Heart right ventricle (tissue), 16 donors: ENCODE measurements at regions not wholly inside any gene's neighbourhood (a gene's known extent, or its start where the extent isn't known, plus 50 kb on each side); places are given as distances from the start of the nearest gene placed in this dataset.

Source experiments
- ATAC-seq, 8 donors: fragments of 200-7000 bp; cut with Tn5 transposase; one replicate each; pipeline ENCODE4 v1.9.1; 2020; ENCODE audit warnings: mild to moderate bottlenecking in 8 of 8, moderate library complexity in 8 of 8, moderate number of reproducible peaks in 1 of 8
- DNase-seq, 2 donors: peaks; one replicate each; pipeline ENCODE4 v3.0.0-alpha.2; 2020
- H3K27ac ChIP-seq, 10 donors: fragments of 200-600 bp; sonication (generic) in 2 of 10; one replicate each; pipeline versions ENCODE4 v1.5.0 to v1.8.0; 2020 to 2022; ENCODE audit warnings: mild to moderate bottlenecking in 3 of 10
- H3K27me3 ChIP-seq, 7 donors: fragments of 200-600 bp; one replicate each; pipeline ENCODE4 v1.8.0; 2021 to 2022; ENCODE audit warnings: mild to moderate bottlenecking in 2 of 7
- H3K36me3 ChIP-seq, 9 donors: fragments of 200-600 bp; sonication (generic) in 1 of 9; one replicate each; pipeline versions ENCODE4 v1.5.0 to v1.8.0; 2020 to 2022; ENCODE audit warnings: mild to moderate bottlenecking in 2 of 9
- H3K4me1 ChIP-seq, 9 donors: fragments of 200-600 bp; sonication (generic) in 1 of 9; one replicate each; pipeline versions ENCODE4 v1.5.0 to v1.8.0; 2020 to 2022; ENCODE audit warnings: mild to moderate bottlenecking in 4 of 9
- H3K4me3 ChIP-seq, 10 donors: fragments of 200-600 bp; sonication (generic) in 2 of 10; one replicate each; pipeline versions ENCODE4 v1.5.0 to v1.8.0; 2020 to 2022; ENCODE audit warnings: mild to moderate bottlenecking in 7 of 10, moderate library complexity in 2 of 10
- H3K9me3 ChIP-seq, 11 donors: fragments of 200-600 bp in 10 of 11; sonication (generic) in 2 of 11; one replicate each; pipeline versions ENCODE4 v1.5.0 to v1.8.0; 2013 to 2022; ENCODE audit warnings: mild to moderate bottlenecking in 2 of 11, control low read depth in 1 of 11, moderate library complexity in 1 of 11
- WGBS, 2 donors: extraction: QIAGEN DNeasy Blood & Tissue Kit; methylation state at CpG; one replicate each; pipeline ENCODE4 v1.1.7; 2013; ENCODE audit warnings: inconsistent platforms in 1 of 2; 5-methylcytosine and 5-hydroxymethylcytosine counted together
- intact Hi-C, 10 donors: fragments of 100-400 bp; cut with DNase I; formaldehyde crosslinking; loops; one replicate each; pipeline versions ENCODE4 v1.11.1 to v1.14.2; 2022
- TF ChIP-seq, protein P1 (sequence below), 9 donors: fragments of 200-600 bp; sonication (generic) in 2 of 9; IDR thresholded peaks; one replicate each; pipeline versions ENCODE4 v1.5.0 to v1.8.0; 2021 to 2022; ENCODE audit warnings: antibody characterized with exemption in 9 of 9, mild to moderate bottlenecking in 5 of 9, moderate library complexity in 1 of 9
- donor health status: Arrhythmogenic right ventricular cardiomyopathy.
- donor health status: ischemic (EF 13 %, LVEDD 7.1; RV severe dilation, severe dysfunction).
- donor health status: healthy with polysubstance abuse.
- donor health status: DM: no; HTN: yes; CAD: no.
- donor health status: DM: no; HTN: no; CAD: no.
- donor health status: ischemic (EF 25% LVEDD 6.9; RV normal size, moderate dysfunction).
- donor health status: ischemic (EF 25% LVEDD 5.7; RV mildly dilated, moderate dysfunction).
- donor health status: healthy.
- donor health status: DM: yes; HTN: yes; CAD: no.
- donor health status: Ischemic cardiomyopathy.
- donor health status: ischemic (EF 35%, LVEDD 5.7; RV mildly dilated, moderate dysfunction).
- donor health status: nonischemic (EF 11% LVEDD 7.7; RV severe dilation, severe dysfunction).
- donor health status: DM: yes; HTN: yes; CAD: no.
- donor health status: PGD.
- donor health status: ischemic (EF 29% LVEDD 5.4; RV normal size, mild dysfunction).
- donor health status: nonischemic (EF 23%, LVEDD 6.1; RV moderate dilation, normal function).

DNA sequence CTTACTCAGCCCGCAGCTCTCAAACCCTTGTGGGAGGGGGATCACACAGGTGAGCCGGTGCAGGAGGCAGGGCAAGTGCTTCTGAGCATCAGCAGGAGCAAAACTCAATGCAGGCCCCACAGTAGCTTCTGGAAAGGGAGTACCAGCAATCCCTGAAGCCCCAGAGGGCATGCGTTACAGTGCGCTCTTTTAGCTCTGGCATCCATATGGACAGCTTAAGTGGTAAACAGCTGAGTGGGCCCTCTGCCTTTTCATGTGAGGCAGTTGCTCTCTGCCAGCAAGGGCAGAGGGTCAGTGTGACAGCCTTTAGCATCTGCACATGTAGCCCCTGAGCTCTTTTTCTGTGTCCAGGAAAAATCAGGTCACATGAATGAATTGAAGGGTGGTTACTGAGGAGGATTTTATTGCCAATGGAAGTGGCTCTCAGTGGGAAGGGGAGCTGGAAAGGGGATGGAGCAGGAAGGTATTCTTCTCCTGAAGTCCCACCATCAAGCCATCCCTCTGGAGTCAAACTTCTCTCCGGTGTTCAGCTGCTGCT is 464.3 kb upstream of the THRB start:
- H3K4me1 ChIP-seq: peaks cover 0 to 9% (median 4%) of the 10 kb centered on the region in 9 donors
- no peaks in the 10 kb centered on the region for H3K36me3 ChIP-seq
- 92 to 95% methylated on average over 5 of the region's 5 CpGs for WGBS, 2 donors
- ATAC-seq (no peak), DNase-seq (no peak)
- intact Hi-C loops: loop anchor here in 2 of 10 donors (10.0 kb wide), 2 partner anchors 136 to 626 kb away; no protein-coding TSS in a partner anchor
- H3K27me3 ChIP-seq: no peaks in the 10 kb centered on the region
- TF ChIP-seq, protein P1, sequence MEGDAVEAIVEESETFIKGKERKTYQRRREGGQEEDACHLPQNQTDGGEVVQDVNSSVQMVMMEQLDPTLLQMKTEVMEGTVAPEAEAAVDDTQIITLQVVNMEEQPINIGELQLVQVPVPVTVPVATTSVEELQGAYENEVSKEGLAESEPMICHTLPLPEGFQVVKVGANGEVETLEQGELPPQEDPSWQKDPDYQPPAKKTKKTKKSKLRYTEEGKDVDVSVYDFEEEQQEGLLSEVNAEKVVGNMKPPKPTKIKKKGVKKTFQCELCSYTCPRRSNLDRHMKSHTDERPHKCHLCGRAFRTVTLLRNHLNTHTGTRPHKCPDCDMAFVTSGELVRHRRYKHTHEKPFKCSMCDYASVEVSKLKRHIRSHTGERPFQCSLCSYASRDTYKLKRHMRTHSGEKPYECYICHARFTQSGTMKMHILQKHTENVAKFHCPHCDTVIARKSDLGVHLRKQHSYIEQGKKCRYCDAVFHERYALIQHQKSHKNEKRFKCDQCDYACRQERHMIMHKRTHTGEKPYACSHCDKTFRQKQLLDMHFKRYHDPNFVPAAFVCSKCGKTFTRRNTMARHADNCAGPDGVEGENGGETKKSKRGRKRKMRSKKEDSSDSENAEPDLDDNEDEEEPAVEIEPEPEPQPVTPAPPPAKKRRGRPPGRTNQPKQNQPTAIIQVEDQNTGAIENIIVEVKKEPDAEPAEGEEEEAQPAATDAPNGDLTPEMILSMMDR (IDR thresholded peaks at IDR 0.05): no peak
- H3K4me3 ChIP-seq: no peak overlapping the region
- H3K9me3 ChIP-seq: no peaks in the 10 kb centered on the region
- no peak overlapping the region for H3K27ac ChIP-seq

- TF ChIP-seq, protein P1 (IDR thresholded peaks at IDR 0.05): peak in 8 of 9 donors; percentile 44 to 71 (median 64)
- WGBS, 2 donors: 58 to 65% methylated on average over 2 of the region's 2 CpGs
- ATAC-seq: peak in 1 of 8 donors; percentile 61
Observed at GRCh38 chr3:24963762-24964625, 464.1 kb upstream of the RARB start.

DNA sequence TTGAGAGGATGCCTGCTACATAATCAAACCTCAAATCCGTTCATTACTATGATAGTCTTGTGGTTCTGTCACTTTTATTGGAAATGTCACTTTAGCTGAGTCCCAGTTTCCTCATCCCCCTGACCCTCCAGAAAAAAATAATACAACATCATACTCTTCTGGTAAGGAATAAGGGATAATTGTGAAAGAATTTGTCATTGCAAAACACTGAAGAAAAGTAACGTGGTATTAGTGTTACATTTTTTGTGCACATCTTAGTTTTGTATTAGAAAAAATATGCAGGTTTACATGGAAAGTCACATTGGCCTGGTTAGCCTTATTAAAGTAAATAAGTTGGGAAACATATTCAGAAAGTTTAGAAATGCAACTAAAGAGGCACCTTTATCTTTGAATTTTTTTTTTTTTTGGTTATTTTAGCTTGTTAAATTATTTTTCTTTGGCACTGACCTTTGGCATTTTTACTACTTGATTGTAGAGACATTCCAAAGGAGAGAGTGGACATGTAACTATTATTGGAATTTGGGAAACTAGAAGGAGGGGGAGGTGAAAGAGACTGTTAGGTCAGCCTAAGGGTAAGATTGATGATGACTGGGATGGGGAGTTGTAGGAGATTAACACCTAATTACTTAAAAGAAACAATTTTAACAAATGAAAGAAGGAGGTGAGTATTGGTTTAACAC is 462.2 kb upstream of the RARB start:
- H3K27ac ChIP-seq: no peak overlapping the region
- DNase-seq (no peak), ATAC-seq (no peak)
- intact Hi-C loops: loop anchor here in 8 of 10 donors (5.0 to 10.0 kb wide), 4 partner anchors 59 to 626 kb away; partner anchors contain the start of gene RARB (in 3 of the 8)
- no peaks in the 10 kb centered on the region for H3K4me1 ChIP-seq
- H3K9me3 ChIP-seq: no peaks in the 10 kb centered on the region
- no peaks in the 10 kb centered on the region for H3K27me3 ChIP-seq
- TF ChIP-seq, protein P1 (IDR thresholded peaks at IDR 0.05): no peak
- no peaks in the 10 kb centered on the region for H3K36me3 ChIP-seq
- 83 to 87% methylated on average over 2 of the region's 2 CpGs for WGBS, 2 donors
- no peak overlapping the region for H3K4me3 ChIP-seq

More at GRCh38 chr3:24963762-24964625, 464.1 kb upstream of the RARB start:
- Histone ChIP-seq H3K4me1 (no peaks in the 10 kb centered on the region), H3K36me3 (no peaks in the 10 kb centered on the region), H3K4me3 (no peak overlapping the region), H3K27me3 (no peaks in the 10 kb centered on the region), H3K9me3 (no peaks in the 10 kb centered on the region), H3K27ac (no peak overlapping the region)
- no peak for DNase-seq
- intact Hi-C loops: loop anchor here in 8 of 10 donors (2.0 to 10.0 kb wide), 6 partner anchors 61 to 631 kb away; partner anchors contain the start of gene RARB (in 3 of the 8)

DNA sequence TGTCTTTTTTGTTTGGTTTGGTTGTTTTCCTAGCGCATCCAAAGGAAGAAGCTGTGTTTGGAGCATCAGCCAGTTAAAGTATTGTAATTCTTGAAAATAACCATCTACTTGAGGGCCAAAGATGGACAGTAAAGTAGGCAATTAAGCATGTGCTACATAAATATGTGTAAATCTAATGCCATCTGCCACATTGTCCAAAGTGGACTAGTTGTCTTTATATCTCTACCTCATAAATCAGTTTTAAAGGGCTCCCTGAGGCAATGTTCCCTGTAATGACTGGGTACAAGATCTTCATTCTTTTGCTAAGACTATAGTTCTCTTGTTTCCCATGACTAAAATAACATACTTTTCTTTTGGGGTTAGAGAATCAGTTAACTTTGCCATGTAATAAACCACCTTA is 460.0 kb upstream of the RARB start:
- DNase-seq (no peak), ATAC-seq (no peak)
- no peak overlapping the region for H3K4me3 ChIP-seq
- intact Hi-C loops: loop anchor here in 8 of 10 donors (5.0 to 10.0 kb wide), 4 partner anchors 57 to 624 kb away; partner anchors contain the start of gene RARB (in 3 of the 8)
- 80% methylated on average over 1 of the region's 1 CpG for WGBS, 2 donors
- H3K9me3 ChIP-seq: peaks cover 0 to 4% (median 0%) of the 10 kb centered on the region in 11 donors
- no peaks in the 10 kb centered on the region for H3K27me3 ChIP-seq
- no peaks in the 10 kb centered on the region for H3K36me3 ChIP-seq
- no peak overlapping the region for H3K27ac ChIP-seq
- TF ChIP-seq, protein P1 (IDR thresholded peaks at IDR 0.05): no peak
- no peaks in the 10 kb centered on the region for H3K4me1 ChIP-seq
